Right cardiac atrium (tissue), 5 donors: ENCODE measurements at regions not wholly inside any gene's neighbourhood (a gene's known extent, or its start where the extent isn't known, plus 50 kb on each side); places are given as distances from the start of the nearest gene placed in this dataset.
"Not testable (repeated sequence)": the region's sequence is repeated elsewhere in the genome, so short reads cannot be mapped to it uniquely, and the experiment has no call there.

ENCODE experiments used
- ATAC-seq, 2 donors: fragments of 200-7000 bp; cut with Tn5 transposase; one replicate each; pipeline versions ENCODE4 v1.8.0 to v1.9.1; 2020; ENCODE audit warnings: moderate library complexity in 2 of 2, mild to moderate bottlenecking in 1 of 2
- DNase-seq, 3 donors: peaks; one replicate each; pipeline ENCODE4 v3.0.0-alpha.2; 2020
- H3K27ac ChIP-seq: one replicate; pipeline ENCODE4 v1.5.1; 2013; ENCODE audit warnings: mild to moderate bottlenecking, low read length, control low read depth, moderate library complexity
- H3K27me3 ChIP-seq: one replicate; pipeline ENCODE4 v1.6.1; 2013; ENCODE audit not compliant: control insufficient read depth, insufficient read depth
- H3K4me1 ChIP-seq: one replicate; pipeline ENCODE4 v1.6.1; 2013; ENCODE audit warnings: low read length; ENCODE audit not compliant: control insufficient read depth, insufficient read depth
- H3K4me3 ChIP-seq: one replicate; pipeline ENCODE4 v1.5.1; 2013; ENCODE audit warnings: low read length, control low read depth
- H3K9me3 ChIP-seq: one replicate; pipeline ENCODE4 v1.6.1; 2013; ENCODE audit warnings: low read length; ENCODE audit not compliant: control insufficient read depth
- WGBS: extraction: QIAGEN DNeasy Blood & Tissue Kit; methylation state at CpG from one replicate; pipeline ENCODE4 v1.1.7; 2013; 5-methylcytosine and 5-hydroxymethylcytosine counted together
- intact Hi-C, 4 donors: fragments of 100-400 bp; cut with DNase I; formaldehyde crosslinking; loops; one replicate each; pipeline versions ENCODE4 v1.11.0 to v1.14.0; 2022 to 2023
- donor health status: healthy with polysubstance abuse.
- donor health status: DM: no; HTN: yes; CAD: no.
- donor health status: DM: no; HTN: no; CAD: no.
- donor health status: DM: no; HTN: yes; CAD: no; lungs with severe emphysema.
- donor health status: DM: yes; HTN: yes; CAD: no.

- DNase-seq: peak in 2 of 3 donors; percentile 18 to 30
- no peak overlapping the region for H3K27ac ChIP-seq
- H3K4me1 ChIP-seq: no peaks in the 10 kb centered on the region
- no peak overlapping the region for H3K4me3 ChIP-seq
- 60% methylated on average over 3 of the region's 3 CpGs for WGBS
- H3K9me3 ChIP-seq: no peaks in the 10 kb centered on the region
- peak; percentile 95 to 98 for ATAC-seq
- intact Hi-C loops: no loop called here
- no peaks in the 10 kb centered on the region for H3K27me3 ChIP-seq
These were observed 126.4 kb downstream of the DUSP6 start for GRCh38 chr12:89225808-89226411.

- 66% methylated on average over 5 of the region's 5 CpGs for WGBS
- no peak overlapping the region for H3K4me3 ChIP-seq
- DNase-seq (no peak), ATAC-seq (peak; percentile 38 to 63)
- no peaks in the 10 kb centered on the region for H3K4me1 ChIP-seq
- intact Hi-C loops: no loop called here
- H3K27ac ChIP-seq: no peak overlapping the region
- H3K9me3 ChIP-seq: no peaks in the 10 kb centered on the region
- H3K27me3 ChIP-seq: no peaks in the 10 kb centered on the region
These were observed 126.9 kb downstream of the DUSP6 start for GRCh38 chr12:89225401-89225800.

- DNase-seq, H3K27me3 ChIP-seq, ATAC-seq, intact Hi-C loops, H3K27ac ChIP-seq, H3K4me3 ChIP-seq, H3K4me1 ChIP-seq, H3K9me3 ChIP-seq: not testable (repeated sequence)
- 97% methylated on average over 3 of the region's 3 CpGs for WGBS
These were observed 129.7 kb downstream of the DUSP6 start for GRCh38 chr12:89222580-89222979.

GRCh38 chr12:89217472-89217871 is 134.8 kb downstream of the DUSP6 start:
- 87% methylated on average over 2 of the region's 2 CpGs for WGBS
- ATAC-seq (peak in 1 of 2 donors; percentile 16), DNase-seq (no peak)
- Histone ChIP-seq H3K27me3 (no peaks in the 10 kb centered on the region), H3K4me3 (no peak overlapping the region), H3K4me1 (peaks cover 3% of the 10 kb centered on the region), H3K9me3 (no peaks in the 10 kb centered on the region), H3K27ac (no peak overlapping the region)
- intact Hi-C loops: no loop called here

GRCh38 chr12:89216211-89216952 is 135.9 kb downstream of the DUSP6 start:
- no peaks in the 10 kb centered on the region for H3K27me3 ChIP-seq
- ATAC-seq: no peak
- no peak for DNase-seq
- 100% methylated on average over 1 of the region's 1 CpG for WGBS
- no peak overlapping the region for H3K27ac ChIP-seq
- peaks cover 3% of the 10 kb centered on the region for H3K4me1 ChIP-seq
- no peaks in the 10 kb centered on the region for H3K9me3 ChIP-seq
- intact Hi-C loops: no loop called here
- no peak overlapping the region for H3K4me3 ChIP-seq

GRCh38 chr12:89215196-89215595 is 137.1 kb downstream of the DUSP6 start:
- ATAC-seq (no peak), DNase-seq (no peak)
- Histone ChIP-seq H3K9me3 (no peaks in the 10 kb centered on the region), H3K27ac (no peak overlapping the region), H3K27me3 (no peaks in the 10 kb centered on the region), H3K4me1 (peaks cover 3% of the 10 kb centered on the region), H3K4me3 (no peak overlapping the region)
- WGBS: 86% methylated on average over 1 of the region's 1 CpG
- intact Hi-C loops: no loop called here

- no peak overlapping the region for H3K4me3 ChIP-seq
- intact Hi-C loops: no loop called here
- no peak overlapping the region for H3K27ac ChIP-seq
- no peak for ATAC-seq
- H3K4me1 ChIP-seq: peaks cover 3% of the 10 kb centered on the region
- whole genome bisulfite sequencing: 98% methylated on average over 1 of the region's 1 CpG
- no peak for DNase-seq
- no peaks in the 10 kb centered on the region for H3K9me3 ChIP-seq
- no peaks in the 10 kb centered on the region for H3K27me3 ChIP-seq
These were observed 138.6 kb downstream of the DUSP6 start for GRCh38 chr12:89213747-89214146.

GRCh38 chr12:89213139-89213538 is 139.2 kb downstream of the DUSP6 start:
- H3K4me1 ChIP-seq: peaks cover 3% of the 10 kb centered on the region
- ATAC-seq (no peak), DNase-seq (no peak)
- no peaks in the 10 kb centered on the region for H3K27me3 ChIP-seq
- H3K27ac ChIP-seq: peak overlapping the region; percentile 58
- 73% methylated on average over 1 of the region's 1 CpG for WGBS
- intact Hi-C loops: no loop called here
- H3K4me3 ChIP-seq: no peak overlapping the region
- no peaks in the 10 kb centered on the region for H3K9me3 ChIP-seq

GRCh38 chr12:89212339-89212771 is 139.9 kb downstream of the DUSP6 start:
- Histone ChIP-seq H3K4me3 (no peak overlapping the region), H3K27me3 (no peaks in the 10 kb centered on the region), H3K4me1 (peaks cover 3% of the 10 kb centered on the region), H3K9me3 (no peaks in the 10 kb centered on the region), H3K27ac (no peak overlapping the region)
- DNase-seq (peak; percentile 26 to 59 (median 36)), ATAC-seq (peak; percentile 73 to 91)
- intact Hi-C loops: no loop called here
- WGBS: 68% methylated on average over 3 of the region's 3 CpGs

- Histone ChIP-seq H3K27ac (no peak overlapping the region), H3K4me3 (no peak overlapping the region), H3K27me3 (no peaks in the 10 kb centered on the region), H3K9me3 (no peaks in the 10 kb centered on the region), H3K4me1 (no peaks in the 10 kb centered on the region)
- intact Hi-C loops: no loop called here
- ATAC-seq (no peak), DNase-seq (no peak)
- 91% methylated on average over 1 of the region's 1 CpG for WGBS
These were observed 140.8 kb downstream of the DUSP6 start for GRCh38 chr12:89211456-89211855.

GRCh38 chr12:89210277-89210676 is 142.0 kb downstream of the DUSP6 start:
- no peak overlapping the region for H3K27ac ChIP-seq
- no peak for DNase-seq
- no peaks in the 10 kb centered on the region for H3K27me3 ChIP-seq
- intact Hi-C loops: no loop called here
- no peak for ATAC-seq
- no peak overlapping the region for H3K4me3 ChIP-seq
- WGBS: 89% methylated on average over 2 of the region's 2 CpGs
- no peaks in the 10 kb centered on the region for H3K9me3 ChIP-seq
- no peaks in the 10 kb centered on the region for H3K4me1 ChIP-seq
